Activated T-cell treated with anti-CD3 and anti-CD28 coated beads, Interleukin-2, amount 50 U/mL, for 72 hours (primary cell): ENCODE measurements at regions not wholly inside any gene's neighbourhood (a gene's known extent, or its start where the extent isn't known, plus 50 kb on each side); places are given as distances from the start of the nearest gene placed in this dataset.
A peak's percentile ranks its signal among the peaks of the same experiment; 100 is the strongest.

Experiments
- ATAC-seq, 2 donors: fragments of 150-1000 bp; cut with Tn5 transposase; replicated peaks in 1 of 2; 2 replicates each; pipeline ENCODE4 v1.10.0; 2021; ENCODE audit warnings: moderate library complexity in 2 of 2, mild to moderate bottlenecking in 1 of 2
- DNase-seq, 2 donors: peaks; one replicate each; pipeline ENCODE4 v3.0.0; 2021 to 2022; ENCODE audit warnings: mixed read lengths in 1 of 2
- H3K27ac Mint-ChIP-seq: one replicate; pipeline ENCODE4 v1.8.0; 2022; ENCODE audit warnings: mild to moderate bottlenecking, moderate library complexity, mixed read lengths
- H3K27me3 Mint-ChIP-seq: one replicate; pipeline ENCODE4 v1.8.0; 2022; ENCODE audit warnings: low read depth, mixed read lengths
- H3K36me3 Mint-ChIP-seq, 2 donors: one replicate each; pipeline ENCODE4 v1.8.0; 2022; ENCODE audit warnings: mixed read lengths in 2 of 2, mild to moderate bottlenecking in 1 of 2; ENCODE audit not compliant: insufficient read depth in 2 of 2
- H3K4me1 Mint-ChIP-seq: one replicate; pipeline ENCODE4 v1.8.0; 2022; ENCODE audit warnings: low read depth, mixed read lengths
- H3K4me3 Mint-ChIP-seq, 2 donors: one replicate each; pipeline ENCODE4 v1.8.0; 2022; ENCODE audit warnings: mild to moderate bottlenecking in 2 of 2, mixed read lengths in 2 of 2, moderate library complexity in 2 of 2
- H3K9me3 Mint-ChIP-seq, 2 donors: one replicate each; pipeline ENCODE4 v1.8.0; 2022; ENCODE audit warnings: mixed read lengths in 2 of 2

GRCh38 chr4:114481856-114482255, 116.8 kb upstream of the UGT8 start:
- Mint-ChIP-seq H3K4me1 (no peaks in the 10 kb centered on the region), H3K27me3 (peaks cover 6% of the 10 kb centered on the region), H3K4me3 (no peak overlapping the region), H3K36me3 (no peaks in the 10 kb centered on the region), H3K9me3 (no peaks in the 10 kb centered on the region), H3K27ac (no peak overlapping the region)
- no peak for DNase-seq
- ATAC-seq = no peak

- no peaks in the 10 kb centered on the region for H3K36me3 Mint-ChIP-seq
- no peak for ATAC-seq
- no peak overlapping the region for H3K4me3 Mint-ChIP-seq
- no peaks in the 10 kb centered on the region for H3K4me1 Mint-ChIP-seq
- no peak for DNase-seq
- no peaks in the 10 kb centered on the region for H3K9me3 Mint-ChIP-seq
- H3K27me3 Mint-ChIP-seq = no peaks in the 10 kb centered on the region
- H3K27ac Mint-ChIP-seq = no peak overlapping the region
These were observed 111.5 kb upstream of the UGT8 start for GRCh38 chr4:114487101-114487500.

GRCh38 chr4:114488301-114488982, 110.2 kb upstream of the UGT8 start:
- ATAC-seq (no peak), DNase-seq (no peak)
- H3K4me3 Mint-ChIP-seq = no peak overlapping the region
- no peak overlapping the region for H3K27ac Mint-ChIP-seq
- no peaks in the 10 kb centered on the region for H3K36me3 Mint-ChIP-seq
- H3K9me3 Mint-ChIP-seq = no peaks in the 10 kb centered on the region
- H3K4me1 Mint-ChIP-seq = no peaks in the 10 kb centered on the region
- H3K27me3 Mint-ChIP-seq = no peaks in the 10 kb centered on the region

- no peaks in the 10 kb centered on the region for H3K4me1 Mint-ChIP-seq
- DNase-seq = no peak
- ATAC-seq = no peak
- H3K27ac Mint-ChIP-seq = peak overlapping the region; percentile 42
- H3K36me3 Mint-ChIP-seq = no peaks in the 10 kb centered on the region
- no peak overlapping the region for H3K4me3 Mint-ChIP-seq
- H3K9me3 Mint-ChIP-seq = no peaks in the 10 kb centered on the region
- H3K27me3 Mint-ChIP-seq = no peaks in the 10 kb centered on the region
These were observed 104.3 kb upstream of the UGT8 start for GRCh38 chr4:114494246-114494803.

GRCh38 chr4:114495471-114495928, 103.1 kb upstream of the UGT8 start:
- no peaks in the 10 kb centered on the region for H3K4me1 Mint-ChIP-seq
- no peak overlapping the region for H3K4me3 Mint-ChIP-seq
- DNase-seq = no peak
- ATAC-seq = no peak
- H3K27ac Mint-ChIP-seq = no peak overlapping the region
- H3K9me3 Mint-ChIP-seq = no peaks in the 10 kb centered on the region
- no peaks in the 10 kb centered on the region for H3K27me3 Mint-ChIP-seq
- no peaks in the 10 kb centered on the region for H3K36me3 Mint-ChIP-seq

- Mint-ChIP-seq H3K9me3 (no peaks in the 10 kb centered on the region), H3K4me1 (no peaks in the 10 kb centered on the region), H3K36me3 (no peaks in the 10 kb centered on the region), H3K27ac (no peak overlapping the region), H3K27me3 (no peaks in the 10 kb centered on the region), H3K4me3 (no peak overlapping the region)
- DNase-seq = no peak
- no peak for ATAC-seq
These were observed 101.5 kb upstream of the UGT8 start for GRCh38 chr4:114497116-114497515.

GRCh38 chr4:114509340-114509739, 89.3 kb upstream of the UGT8 start:
- Mint-ChIP-seq H3K27me3 (peaks cover 10% of the 10 kb centered on the region), H3K27ac (no peak overlapping the region), H3K9me3 (no peaks in the 10 kb centered on the region), H3K4me3 (no peak overlapping the region), H3K36me3 (no peaks in the 10 kb centered on the region), H3K4me1 (no peaks in the 10 kb centered on the region)
- ATAC-seq (no peak), DNase-seq (no peak)

GRCh38 chr4:114512595-114513295, 85.9 kb upstream of the UGT8 start:
- ATAC-seq = no peak
- DNase-seq = no peak
- peaks cover 10% of the 10 kb centered on the region for H3K27me3 Mint-ChIP-seq
- H3K4me1 Mint-ChIP-seq = no peaks in the 10 kb centered on the region
- H3K27ac Mint-ChIP-seq = no peak overlapping the region
- no peaks in the 10 kb centered on the region for H3K36me3 Mint-ChIP-seq
- H3K9me3 Mint-ChIP-seq = peaks cover 1 to 2% of the 10 kb centered on the region in 2 donors
- H3K4me3 Mint-ChIP-seq = no peak overlapping the region

- peaks cover 4 to 6% of the 10 kb centered on the region in 2 donors for H3K9me3 Mint-ChIP-seq
- no peaks in the 10 kb centered on the region for H3K27me3 Mint-ChIP-seq
- H3K27ac Mint-ChIP-seq = no peak overlapping the region
- no peaks in the 10 kb centered on the region for H3K4me1 Mint-ChIP-seq
- ATAC-seq = no peak
- DNase-seq = no peak
- peaks cover 0 to 4% of the 10 kb centered on the region in 2 donors for H3K36me3 Mint-ChIP-seq
- no peak overlapping the region for H3K4me3 Mint-ChIP-seq
These were observed 79.2 kb upstream of the UGT8 start for GRCh38 chr4:114519368-114519767.

- no peak overlapping the region for H3K4me3 Mint-ChIP-seq
- no peak for ATAC-seq
These were observed 71.4 kb upstream of the UGT8 start for GRCh38 chr4:114527170-114527569.

GRCh38 chr4:114527637-114528036, 71.0 kb upstream of the UGT8 start:
- peaks cover 0 to 4% of the 10 kb centered on the region in 2 donors for H3K36me3 Mint-ChIP-seq
- ATAC-seq (no peak), DNase-seq (no peak)
- H3K4me3 Mint-ChIP-seq = no peak overlapping the region
- H3K4me1 Mint-ChIP-seq = no peaks in the 10 kb centered on the region
- no peak overlapping the region for H3K27ac Mint-ChIP-seq
- no peaks in the 10 kb centered on the region for H3K27me3 Mint-ChIP-seq
- H3K9me3 Mint-ChIP-seq = peaks cover 3 to 4% of the 10 kb centered on the region in 2 donors

More at GRCh38 chr4:114527170-114527569, 71.4 kb upstream of the UGT8 start:
- Mint-ChIP-seq H3K27ac (no peak overlapping the region), H3K36me3 (peaks cover 0 to 4% of the 10 kb centered on the region in 2 donors), H3K27me3 (no peaks in the 10 kb centered on the region), H3K4me1 (no peaks in the 10 kb centered on the region), H3K9me3 (peaks cover 4% of the 10 kb centered on the region in 2 donors)
- DNase-seq = no peak

GRCh38 chr4:114535725-114536124, 62.9 kb upstream of the UGT8 start:
- Mint-ChIP-seq H3K27me3 (no peaks in the 10 kb centered on the region), H3K27ac (no peak overlapping the region), H3K4me1 (no peaks in the 10 kb centered on the region), H3K4me3 (no peak overlapping the region), H3K9me3 (peaks cover 0 to 2% of the 10 kb centered on the region in 2 donors), H3K36me3 (no peaks in the 10 kb centered on the region)
- DNase-seq (no peak), ATAC-seq (no peak)

GRCh38 chr4:114537352-114537751, 61.3 kb upstream of the UGT8 start:
- DNase-seq (no peak), ATAC-seq (no peak)
- no peak overlapping the region for H3K4me3 Mint-ChIP-seq
- no peaks in the 10 kb centered on the region for H3K27me3 Mint-ChIP-seq
- H3K9me3 Mint-ChIP-seq = peaks cover 0 to 2% of the 10 kb centered on the region in 2 donors
- H3K27ac Mint-ChIP-seq = no peak overlapping the region
- no peaks in the 10 kb centered on the region for H3K4me1 Mint-ChIP-seq
- H3K36me3 Mint-ChIP-seq = no peaks in the 10 kb centered on the region
